GM19023 (cell line): ENCODE measurements at regions not wholly inside any gene's neighbourhood (a gene's known extent, or its start where the extent isn't known, plus 50 kb on each side); places are given as distances from the start of the nearest gene placed in this dataset.
"Not testable (repeated sequence)": the region's sequence is repeated elsewhere in the genome, so short reads cannot be mapped to it uniquely, and the experiment has no call there.

Experiments used
- ATAC-seq: cut with Tn5 transposase; IDR thresholded peaks from one replicate; pipeline ENCODE4 v1.9.1; 2021; ENCODE audit warnings: mild to moderate bottlenecking, moderate library complexity; ENCODE audit not compliant: unreplicated experiment

DNA sequence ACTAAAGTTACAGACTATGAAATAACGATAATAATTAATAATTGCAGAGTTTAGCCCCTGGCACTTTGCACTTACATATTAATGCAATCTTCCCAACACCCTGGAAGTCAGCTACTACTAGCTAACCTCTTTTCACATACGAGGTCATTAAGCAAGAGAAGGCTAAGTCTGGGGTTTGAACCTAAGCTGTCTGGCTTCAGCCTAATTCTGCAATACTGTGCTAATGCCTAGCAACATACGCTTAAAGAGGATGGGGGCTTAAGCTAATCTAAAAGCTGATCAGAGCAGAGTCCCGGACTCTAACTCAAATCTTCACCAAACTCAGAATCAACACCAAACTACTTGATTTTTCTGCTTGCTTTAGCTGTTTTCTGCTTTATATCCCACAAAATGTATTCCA is 168.7 kb upstream of the GNAI1 start:
- ATAC-seq = no peak

GRCh38 chr7:79964463-79964862 is 170.2 kb upstream of the GNAI1 start:
- ATAC-seq = no peak

DNA sequence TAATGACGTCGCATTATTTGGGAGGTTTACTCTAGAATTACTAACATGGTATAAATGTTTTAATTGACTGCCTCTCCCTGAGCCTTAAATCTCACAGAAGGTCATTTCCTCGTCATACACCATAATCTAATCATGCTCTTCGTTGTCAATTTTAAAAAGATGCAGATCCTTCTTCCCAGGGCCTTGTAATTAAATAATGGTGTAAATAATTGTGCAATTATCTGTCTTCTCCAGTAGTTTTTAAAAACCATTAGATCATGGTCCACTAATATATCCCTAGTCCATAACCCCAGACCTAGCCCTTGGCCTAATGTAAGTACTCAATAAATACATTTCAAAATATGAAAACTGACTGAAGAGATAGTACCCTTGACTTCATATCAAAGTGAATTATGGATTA is 181.5 kb upstream of the GNAI1 start:
- no peak for ATAC-seq

- ATAC-seq = no peak
Observed at GRCh38 chr7:79952399-79952798, 182.2 kb upstream of the GNAI1 start.

GRCh38 chr7:79951415-79951814 is 183.2 kb upstream of the GNAI1 start:
- no peak for ATAC-seq

DNA sequence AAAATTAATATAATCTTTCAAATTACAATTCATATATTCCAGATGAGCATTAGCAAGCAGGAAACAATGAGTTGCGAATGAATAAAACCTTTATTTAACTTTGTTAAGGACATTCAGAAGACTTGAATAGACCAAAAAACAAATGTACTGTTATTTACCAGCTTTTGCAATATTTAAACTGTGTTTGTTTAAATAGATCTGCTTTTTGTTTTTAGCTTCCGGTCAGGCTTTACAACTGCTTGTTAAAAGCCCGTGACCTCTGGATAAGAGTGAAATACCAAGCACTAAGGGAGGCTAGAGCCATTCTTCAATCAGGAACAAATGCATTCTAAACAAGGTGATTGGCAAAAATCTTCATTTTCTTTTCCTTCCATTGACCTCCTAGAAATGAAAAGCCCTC is 184.9 kb upstream of the GNAI1 start:
- ATAC-seq = no peak

- ATAC-seq = no peak
Observed at GRCh38 chr7:79936281-79936983, 198.2 kb upstream of the GNAI1 start.

DNA sequence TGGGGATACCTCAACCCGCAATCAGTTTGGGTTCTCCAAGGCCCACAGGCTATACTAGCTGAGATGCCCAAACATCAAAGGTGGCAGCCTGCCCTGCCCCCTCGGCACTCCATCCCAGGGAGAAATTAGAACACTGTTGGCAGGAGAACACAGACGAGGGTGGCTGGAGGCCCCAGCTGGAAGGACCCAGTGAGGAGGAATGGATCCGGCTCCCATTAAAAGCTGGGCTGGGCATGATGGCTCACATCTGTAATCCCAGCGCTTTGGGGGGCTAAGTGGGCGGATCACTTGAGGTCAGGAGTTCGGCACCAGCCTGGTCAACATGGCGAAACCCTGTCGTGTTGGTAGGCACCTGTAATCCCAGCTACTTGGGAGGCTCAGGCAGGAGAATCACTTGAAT is 199.9 kb upstream of the GNAI1 start:
- ATAC-seq = no peak

DNA sequence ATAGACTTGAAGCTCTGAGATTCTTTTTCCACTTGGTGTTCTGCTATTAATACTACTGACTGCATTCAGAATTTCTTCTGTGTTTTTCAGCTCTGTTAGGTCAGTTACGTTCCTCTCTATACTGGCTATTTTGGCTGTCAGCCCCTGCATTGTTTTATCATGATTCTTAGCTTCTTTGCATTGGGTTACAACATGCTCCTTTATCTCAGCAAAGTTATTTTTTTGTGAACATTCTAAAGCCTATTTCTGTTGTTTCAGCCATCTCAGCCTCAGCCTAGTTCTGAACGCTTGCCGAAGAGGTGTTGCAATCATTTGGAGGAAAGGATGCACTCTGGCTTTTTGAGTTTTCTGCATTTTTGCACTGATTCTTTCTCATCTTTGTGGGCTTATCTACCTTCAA is 201.5 kb upstream of the GNAI1 start:
- ATAC-seq = no peak

GRCh38 chr7:79930604-79931003 is 204.0 kb upstream of the GNAI1 start:
- no peak for ATAC-seq

GRCh38 chr7:79927116-79927515 is 207.5 kb upstream of the GNAI1 start:
- no peak for ATAC-seq

DNA sequence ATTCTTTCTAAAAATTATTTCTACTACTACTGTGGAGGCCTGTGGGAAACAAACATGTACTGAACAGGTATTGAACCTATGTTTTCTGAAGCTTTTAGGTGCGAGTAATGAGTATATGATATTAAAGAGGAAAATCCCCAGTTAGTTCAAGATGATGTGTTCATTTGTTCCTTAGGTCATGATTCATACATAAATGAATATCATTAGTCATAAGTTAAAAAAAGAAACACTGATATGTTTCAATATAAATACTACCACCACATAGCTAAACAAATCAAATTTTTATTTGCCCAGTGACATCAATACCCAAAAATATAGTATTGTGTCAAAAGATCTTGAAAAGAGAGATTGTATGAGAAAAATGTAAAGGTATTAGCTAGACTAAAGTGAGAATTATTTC is 210.7 kb upstream of the GNAI1 start:
- no peak for ATAC-seq

GRCh38 chr7:79922894-79923293 is 211.7 kb upstream of the GNAI1 start:
- no peak for ATAC-seq

DNA sequence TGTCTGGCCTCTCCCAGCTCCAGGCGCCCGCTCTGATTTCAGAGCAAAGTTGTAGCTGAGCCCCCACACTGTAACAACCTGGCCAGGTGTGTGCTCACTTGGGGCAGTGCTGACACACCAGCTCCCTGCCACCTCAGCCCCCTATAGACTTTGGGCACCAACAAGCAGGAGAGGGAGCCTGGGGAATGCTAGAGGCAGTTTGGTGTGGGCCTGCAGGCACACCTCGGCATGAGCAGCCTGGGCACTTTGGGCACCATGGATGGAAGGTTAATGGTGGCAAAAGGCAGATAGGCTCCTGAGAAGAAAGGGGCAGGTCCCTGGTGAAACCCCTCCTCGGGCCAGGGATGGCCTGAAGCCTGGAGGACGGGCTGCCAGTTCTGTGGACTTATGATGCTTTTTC is 212.7 kb upstream of the GNAI1 start:
- ATAC-seq = no peak

- not testable (repeated sequence) for ATAC-seq
Observed at GRCh38 chr7:79918632-79919031, 216.0 kb upstream of the GNAI1 start.

DNA sequence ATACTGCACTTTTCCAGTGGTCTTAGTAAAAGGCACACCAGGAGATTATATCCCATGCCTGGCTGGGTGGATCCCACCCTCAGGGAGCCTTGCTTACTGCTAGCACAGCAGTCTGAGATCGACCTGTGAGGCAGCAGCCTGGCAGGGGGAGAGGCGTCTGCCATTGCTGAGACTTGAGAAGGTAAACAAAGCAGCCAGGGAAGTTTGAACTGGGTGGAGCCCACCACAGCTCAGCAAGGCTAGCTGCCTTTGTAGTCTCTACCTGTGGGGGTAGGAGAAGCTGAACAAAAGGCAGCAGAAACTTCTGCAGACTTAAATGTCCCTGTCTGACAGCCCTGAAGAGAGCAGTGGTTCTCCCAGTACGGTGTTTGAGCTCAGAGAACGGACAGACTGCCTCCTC is 219.3 kb upstream of the GNAI1 start:
- not testable (repeated sequence) for ATAC-seq

DNA sequence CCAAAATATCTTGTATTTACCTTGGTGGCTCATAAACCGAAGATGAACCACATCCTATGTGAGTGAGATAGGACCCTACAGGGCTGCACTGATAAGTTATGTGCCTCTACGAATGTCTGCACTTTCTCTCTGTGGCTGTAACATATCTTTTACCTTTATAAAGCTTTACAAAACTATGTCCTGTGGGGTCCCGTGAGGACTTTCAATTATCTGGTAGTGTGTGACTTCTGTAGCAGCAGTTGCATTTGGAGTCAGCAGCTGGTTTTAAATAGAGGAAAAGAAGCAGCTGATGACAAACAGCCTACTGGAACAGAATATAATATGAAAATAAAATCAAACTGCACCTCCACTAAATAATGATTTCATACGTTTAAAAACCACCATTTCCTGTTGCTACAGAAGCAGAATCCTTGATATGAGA is 222.4 kb upstream of the GNAI1 start:
- no peak for ATAC-seq

- no peak for ATAC-seq
Observed at GRCh38 chr7:79911420-79911819, 223.2 kb upstream of the GNAI1 start.

- ATAC-seq = no peak
Observed at GRCh38 chr7:79909176-79909575, 225.5 kb upstream of the GNAI1 start.

DNA sequence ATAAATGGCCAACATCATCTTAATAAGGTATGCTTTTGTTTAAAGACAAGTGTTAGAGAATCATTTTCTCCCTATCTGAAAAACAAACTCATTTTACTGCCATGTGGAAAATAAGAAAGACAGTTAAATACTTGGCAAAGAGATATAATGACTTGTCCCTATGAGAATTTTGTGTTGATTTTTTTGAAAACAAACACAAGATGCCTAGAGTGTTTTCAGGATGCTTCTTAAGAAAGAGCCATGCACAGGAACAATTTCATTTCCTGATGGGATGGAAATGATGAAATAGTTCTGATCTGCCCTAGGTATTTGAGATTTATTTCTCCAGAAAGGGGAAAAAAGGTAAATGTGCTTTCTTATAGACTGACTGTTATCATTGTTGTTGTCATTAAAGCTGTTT is 237.5 kb upstream of the GNAI1 start:
- no peak for ATAC-seq

DNA sequence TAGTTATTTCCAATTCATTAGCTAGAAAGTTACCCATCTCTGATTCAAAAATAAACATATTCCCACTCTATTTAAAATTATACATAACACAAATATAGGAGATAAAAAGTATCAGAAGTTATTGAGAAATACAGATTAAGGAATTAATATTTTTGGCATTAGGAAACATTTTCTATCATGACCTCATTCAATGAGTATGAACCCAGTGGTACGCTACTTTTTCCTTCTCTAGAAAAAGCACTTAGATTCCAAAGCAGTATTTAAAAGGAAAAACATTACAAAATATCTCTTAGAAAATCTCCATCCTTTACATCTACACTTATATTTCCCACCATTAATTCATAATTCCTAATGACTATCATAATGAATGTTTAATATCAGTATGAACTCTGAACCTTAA is 240.6 kb upstream of the GNAI1 start:
- no peak for ATAC-seq

- no peak for ATAC-seq
Observed at GRCh38 chr7:79882922-79883321, 251.7 kb upstream of the GNAI1 start.

- no peak for ATAC-seq
Observed at GRCh38 chr7:79880312-79880711, 254.3 kb upstream of the GNAI1 start.
